ENCODE measurements at regions not wholly inside any gene's neighbourhood (a gene's known extent, or its start where the extent isn't known, plus 50 kb on each side); places are given as distances from the start of the nearest gene placed in this dataset.
A peak's percentile ranks its signal among the peaks of the same experiment; 100 is the strongest.

DNA sequence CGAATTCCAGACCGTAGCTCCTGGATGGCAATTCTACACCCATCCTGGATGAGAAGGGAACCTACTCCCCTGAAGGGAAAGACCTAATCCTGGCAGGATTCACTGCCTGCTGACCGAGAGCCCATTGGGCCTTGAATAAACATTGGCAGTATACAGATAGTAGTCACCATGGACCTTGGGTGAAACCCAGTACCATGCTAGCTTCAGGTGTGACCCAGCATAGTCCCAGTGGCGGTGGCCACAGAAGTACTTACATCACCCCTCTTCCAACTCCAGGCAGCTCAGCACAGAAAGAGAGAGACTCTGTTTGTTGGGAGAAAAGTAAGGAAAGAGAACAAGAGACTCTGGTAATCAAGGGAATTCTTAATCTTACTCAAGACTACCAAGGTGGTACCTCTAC is 97.2 kb upstream of the SLC13A1 start:
- TF ChIP-seq, protein P1, sequence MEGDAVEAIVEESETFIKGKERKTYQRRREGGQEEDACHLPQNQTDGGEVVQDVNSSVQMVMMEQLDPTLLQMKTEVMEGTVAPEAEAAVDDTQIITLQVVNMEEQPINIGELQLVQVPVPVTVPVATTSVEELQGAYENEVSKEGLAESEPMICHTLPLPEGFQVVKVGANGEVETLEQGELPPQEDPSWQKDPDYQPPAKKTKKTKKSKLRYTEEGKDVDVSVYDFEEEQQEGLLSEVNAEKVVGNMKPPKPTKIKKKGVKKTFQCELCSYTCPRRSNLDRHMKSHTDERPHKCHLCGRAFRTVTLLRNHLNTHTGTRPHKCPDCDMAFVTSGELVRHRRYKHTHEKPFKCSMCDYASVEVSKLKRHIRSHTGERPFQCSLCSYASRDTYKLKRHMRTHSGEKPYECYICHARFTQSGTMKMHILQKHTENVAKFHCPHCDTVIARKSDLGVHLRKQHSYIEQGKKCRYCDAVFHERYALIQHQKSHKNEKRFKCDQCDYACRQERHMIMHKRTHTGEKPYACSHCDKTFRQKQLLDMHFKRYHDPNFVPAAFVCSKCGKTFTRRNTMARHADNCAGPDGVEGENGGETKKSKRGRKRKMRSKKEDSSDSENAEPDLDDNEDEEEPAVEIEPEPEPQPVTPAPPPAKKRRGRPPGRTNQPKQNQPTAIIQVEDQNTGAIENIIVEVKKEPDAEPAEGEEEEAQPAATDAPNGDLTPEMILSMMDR (conservative IDR thresholded peaks at IDR 0.05): no peak
- H3K27ac ChIP-seq: no peak overlapping the region

DNA sequence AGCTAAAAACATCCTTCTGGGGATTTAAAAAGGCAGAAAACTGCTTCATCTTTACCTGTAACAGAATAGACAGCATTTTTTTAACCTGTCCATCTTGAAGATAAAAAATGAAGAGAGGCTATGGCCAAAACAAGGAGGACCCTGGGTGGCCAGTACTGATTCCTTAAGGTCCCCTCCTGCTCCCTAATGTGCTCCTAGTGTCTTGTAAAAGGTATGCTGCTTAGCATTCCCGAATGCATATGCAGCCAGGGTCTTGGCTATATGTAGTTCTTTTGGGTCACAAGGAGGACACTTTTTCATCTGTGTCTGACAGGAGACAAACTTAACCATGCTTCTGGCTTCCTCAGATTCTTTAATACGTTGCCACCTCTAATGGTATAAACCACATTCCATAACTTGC is 93.9 kb upstream of the SLC13A1 start:
- TF ChIP-seq, protein P1 (conservative IDR thresholded peaks at IDR 0.05): no peak
- H3K27ac ChIP-seq: no peak overlapping the region

DNA sequence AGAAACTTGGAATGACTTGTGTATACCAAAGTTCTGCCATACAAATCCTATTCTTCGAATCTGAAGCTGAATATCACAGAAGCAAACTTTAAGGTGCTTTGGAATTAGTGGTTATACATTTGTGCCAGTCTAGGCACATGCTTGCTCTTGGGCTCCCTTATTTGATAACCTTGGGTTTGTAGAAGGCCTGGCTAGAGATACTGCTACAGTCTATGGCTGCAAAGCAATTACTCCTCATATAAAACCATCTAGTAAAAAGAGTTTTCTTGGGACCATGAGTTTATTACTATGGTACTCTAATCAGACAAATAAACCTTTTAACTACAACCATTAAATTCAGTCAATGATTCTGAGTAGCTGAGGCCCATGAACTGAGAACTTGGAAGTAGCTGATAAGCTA is 92.5 kb upstream of the SLC13A1 start:
- TF ChIP-seq, protein P1 (conservative IDR thresholded peaks at IDR 0.05): no peak
- H3K27ac ChIP-seq: no peak overlapping the region

DNA sequence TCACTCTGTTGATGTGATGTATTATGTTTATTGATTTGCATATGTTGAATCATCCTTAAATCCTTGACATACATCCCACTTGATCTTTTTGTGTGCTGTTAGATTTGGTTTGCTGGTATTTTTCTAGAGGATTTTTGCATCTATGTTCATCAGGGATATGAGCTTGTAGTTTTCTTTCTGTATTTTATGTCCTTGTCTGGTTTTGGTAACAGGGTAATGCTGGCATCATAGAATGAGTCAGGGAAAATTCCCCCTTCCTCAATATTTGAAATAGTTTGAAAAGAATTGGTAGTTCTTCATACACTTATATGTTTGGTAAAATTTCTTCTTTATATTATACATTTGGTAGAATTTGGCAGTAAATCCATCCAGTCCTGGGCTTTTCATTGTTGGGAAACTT is 89.4 kb upstream of the SLC13A1 start:
- TF ChIP-seq, protein P1 (conservative IDR thresholded peaks at IDR 0.05): no peak
- H3K27ac ChIP-seq: no peak overlapping the region

DNA sequence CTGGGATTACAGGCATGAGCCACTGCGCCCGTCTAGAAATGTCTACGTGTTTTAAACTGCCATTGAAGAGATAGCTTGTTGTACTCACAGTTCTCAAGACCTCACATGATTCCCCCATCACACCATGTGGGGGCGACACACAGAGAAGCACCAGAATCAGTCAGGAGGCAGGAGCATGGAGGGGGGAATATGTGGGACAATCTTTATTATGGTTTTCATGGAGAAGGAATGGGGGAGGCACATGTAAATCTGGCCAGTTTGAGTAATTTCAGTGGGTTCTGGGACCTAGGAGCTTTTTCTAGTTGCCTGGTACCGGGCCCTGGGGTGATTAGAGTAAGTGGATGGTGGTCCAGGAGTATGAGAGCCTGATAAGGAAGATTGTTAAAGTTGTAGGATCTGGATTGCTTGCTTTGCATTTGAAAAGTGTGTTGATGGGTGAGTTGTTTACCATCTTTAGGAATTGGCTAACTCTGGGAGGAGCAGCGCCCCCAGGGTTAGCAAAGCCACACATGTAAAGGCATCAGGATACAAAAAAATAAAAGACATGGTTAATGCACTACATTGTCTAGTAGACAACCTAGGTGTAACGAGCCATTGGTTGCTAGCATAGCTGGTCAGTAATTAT is 85.4 kb upstream of the SLC13A1 start:
- TF ChIP-seq, protein P1 (conservative IDR thresholded peaks at IDR 0.05): no peak
- no peak overlapping the region for H3K27ac ChIP-seq

DNA sequence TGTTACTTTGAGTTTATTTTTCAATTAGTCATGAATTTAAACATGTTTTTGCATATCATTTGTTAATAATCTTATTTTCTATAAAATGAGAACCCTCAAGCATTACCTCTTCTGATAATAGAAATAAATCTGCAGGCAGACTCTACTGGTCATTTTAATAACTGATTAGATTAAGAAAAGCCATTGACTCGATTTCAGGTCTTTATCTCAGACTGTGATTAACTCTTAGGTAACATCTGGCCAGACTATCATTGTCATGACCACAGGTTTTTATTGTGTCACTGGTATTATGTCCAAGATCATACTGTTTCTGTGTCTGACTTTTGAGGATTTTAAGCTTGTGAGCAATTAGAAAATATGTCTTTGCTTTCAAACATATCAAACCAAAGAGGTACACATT is 83.6 kb upstream of the SLC13A1 start:
- TF ChIP-seq, protein P1 (conservative IDR thresholded peaks at IDR 0.05): no peak
- H3K27ac ChIP-seq: no peak overlapping the region

DNA sequence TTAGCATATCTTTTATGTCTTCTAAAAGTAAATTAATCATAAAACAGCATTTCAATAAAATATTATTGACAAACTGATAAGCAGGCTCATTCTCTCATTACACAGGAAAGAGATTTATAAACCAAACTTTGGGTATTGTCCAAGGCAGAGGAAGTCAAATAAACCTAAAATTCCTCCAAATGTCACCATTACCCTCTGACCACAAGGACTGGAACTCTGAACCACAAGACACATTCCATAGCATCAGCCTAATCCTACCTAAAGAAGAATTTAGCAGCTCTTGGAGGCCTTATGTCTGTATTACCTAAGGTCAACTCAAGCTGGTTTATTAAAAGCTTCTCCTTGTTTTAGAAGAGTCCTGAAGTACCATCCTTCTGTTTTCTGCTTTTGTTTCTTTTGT is 82.4 kb upstream of the SLC13A1 start:
- TF ChIP-seq, protein P1 (conservative IDR thresholded peaks at IDR 0.05): no peak
- H3K27ac ChIP-seq: 0 out of 2 replicates have a peak overlapping the region, but pooled peaks have one; percentile 40
